ENCODE measurements at regions not wholly inside any gene's neighbourhood (a gene's known extent, or its start where the extent isn't known, plus 50 kb on each side); places are given as distances from the start of the nearest gene placed in this dataset.

GRCh38 chr13:79678100-79678499 is 197.1 kb downstream of the NDFIP2 start:
- no peak overlapping the region for H3K27ac ChIP-seq (ENCODE audit: low read depth, low read length)
- no peak overlapping the region for H2AFZ ChIP-seq (ENCODE audit: low read length)
- no peaks in the 10 kb centered on the region for H3K27me3 ChIP-seq (ENCODE audit: insufficient read depth, low read length)
- no peak for DNase-seq (ENCODE audit: insufficient read length, low spot score, missing footprints)
- no peak overlapping the region for H3K4me3 ChIP-seq (ENCODE audit: insufficient read depth, low read length)
- no peaks in the 10 kb centered on the region for H4K20me1 ChIP-seq (ENCODE audit: insufficient read depth, low read length)
- TF ChIP-seq CTCF (IDR thresholded peaks at IDR 0.05; ENCODE audit: extremely low read depth, low read depth, low read length): no peak
- H3K9me3 ChIP-seq (ENCODE audit: low read depth, low read length): no peaks in the 10 kb centered on the region
- H3K36me3 ChIP-seq (ENCODE audit: insufficient read depth, low read length): no peaks in the 10 kb centered on the region
- no peaks in the 10 kb centered on the region for H3K4me1 ChIP-seq (ENCODE audit: insufficient read depth, low read length)
- H3K4me2 ChIP-seq (ENCODE audit: insufficient read depth, low read length): no peak overlapping the region
- H3K79me2 ChIP-seq (ENCODE audit: insufficient read depth, low read length): no peaks in the 10 kb centered on the region

GRCh38 chr13:79675931-79676660 is 195.1 kb downstream of the NDFIP2 start:
- Histone ChIP-seq H3K79me2 (ENCODE audit: insufficient read depth, low read length) (no peaks in the 10 kb centered on the region), H4K20me1 (ENCODE audit: insufficient read depth, low read length) (no peaks in the 10 kb centered on the region), H2AFZ (ENCODE audit: low read length) (no peak overlapping the region), H3K36me3 (ENCODE audit: insufficient read depth, low read length) (no peaks in the 10 kb centered on the region), H3K4me2 (ENCODE audit: insufficient read depth, low read length) (no peak overlapping the region), H3K27me3 (ENCODE audit: insufficient read depth, low read length) (no peaks in the 10 kb centered on the region), H3K27ac (ENCODE audit: low read depth, low read length) (no peak overlapping the region), H3K4me1 (ENCODE audit: insufficient read depth, low read length) (no peaks in the 10 kb centered on the region), H3K4me3 (ENCODE audit: insufficient read depth, low read length) (no peak overlapping the region), H3K9me3 (ENCODE audit: low read depth, low read length) (no peaks in the 10 kb centered on the region)
- no peak for TF ChIP-seq CTCF (IDR thresholded peaks at IDR 0.05; ENCODE audit: extremely low read depth, low read depth, low read length)
- DNase-seq (ENCODE audit: insufficient read length, low spot score, missing footprints): no peak

- no peak for DNase-seq (ENCODE audit: insufficient read length, low spot score, missing footprints)
- Histone ChIP-seq H2AFZ (ENCODE audit: low read length) (no peak overlapping the region), H3K27me3 (ENCODE audit: insufficient read depth, low read length) (no peaks in the 10 kb centered on the region), H3K27ac (ENCODE audit: low read depth, low read length) (no peak overlapping the region), H3K4me2 (ENCODE audit: insufficient read depth, low read length) (no peak overlapping the region), H3K4me3 (ENCODE audit: insufficient read depth, low read length) (no peak overlapping the region), H3K4me1 (ENCODE audit: insufficient read depth, low read length) (no peaks in the 10 kb centered on the region), H3K36me3 (ENCODE audit: insufficient read depth, low read length) (no peaks in the 10 kb centered on the region), H4K20me1 (ENCODE audit: insufficient read depth, low read length) (no peaks in the 10 kb centered on the region), H3K9me3 (ENCODE audit: low read depth, low read length) (no peaks in the 10 kb centered on the region), H3K79me2 (ENCODE audit: insufficient read depth, low read length) (no peaks in the 10 kb centered on the region)
- TF ChIP-seq CTCF (IDR thresholded peaks at IDR 0.05; ENCODE audit: extremely low read depth, low read depth, low read length): no peak
These were observed 194.0 kb downstream of the NDFIP2 start for GRCh38 chr13:79674765-79675515.

GRCh38 chr13:79673993-79674377 is 193.0 kb downstream of the NDFIP2 start:
- H3K36me3 ChIP-seq (ENCODE audit: insufficient read depth, low read length): no peaks in the 10 kb centered on the region
- H3K4me2 ChIP-seq (ENCODE audit: insufficient read depth, low read length): no peak overlapping the region
- no peak overlapping the region for H2AFZ ChIP-seq (ENCODE audit: low read length)
- no peaks in the 10 kb centered on the region for H3K27me3 ChIP-seq (ENCODE audit: insufficient read depth, low read length)
- no peak for DNase-seq (ENCODE audit: insufficient read length, low spot score, missing footprints)
- H3K4me1 ChIP-seq (ENCODE audit: insufficient read depth, low read length): no peaks in the 10 kb centered on the region
- no peaks in the 10 kb centered on the region for H4K20me1 ChIP-seq (ENCODE audit: insufficient read depth, low read length)
- no peak overlapping the region for H3K27ac ChIP-seq (ENCODE audit: low read depth, low read length)
- H3K9me3 ChIP-seq (ENCODE audit: low read depth, low read length): no peaks in the 10 kb centered on the region
- TF ChIP-seq CTCF (IDR thresholded peaks at IDR 0.05; ENCODE audit: extremely low read depth, low read depth, low read length): no peak
- no peak overlapping the region for H3K4me3 ChIP-seq (ENCODE audit: insufficient read depth, low read length)
- no peaks in the 10 kb centered on the region for H3K79me2 ChIP-seq (ENCODE audit: insufficient read depth, low read length)
